Thyroid gland (tissue), 4 donors: ENCODE measurements at regions not wholly inside any gene's neighbourhood (a gene's known extent, or its start where the extent isn't known, plus 50 kb on each side); places are given as distances from the start of the nearest gene placed in this dataset.

ENCODE experiments used
- CTCF ChIP-seq, 6 experiments: fragments of 200-600 bp in 3 of 6; fragments of 450-650 bp in 3 of 6; sonication (generic) in 3 of 6; IDR thresholded peaks; one replicate each; pipeline ENCODE4 v1.5.1; 2016 to 2019; ENCODE audit warnings: antibody characterized with exemption in 6 of 6, mild to moderate bottlenecking in 2 of 6, inconsistent platforms in 1 of 6, moderate library complexity in 1 of 6
- POLR2A ChIP-seq, 2 donors: fragments of 450-650 bp; IDR thresholded peaks; one replicate each; pipeline ENCODE4 v1.6.1; 2017; ENCODE audit warnings: antibody characterized with exemption in 2 of 2, mild to moderate bottlenecking in 2 of 2, moderate library complexity in 1 of 2

DNA sequence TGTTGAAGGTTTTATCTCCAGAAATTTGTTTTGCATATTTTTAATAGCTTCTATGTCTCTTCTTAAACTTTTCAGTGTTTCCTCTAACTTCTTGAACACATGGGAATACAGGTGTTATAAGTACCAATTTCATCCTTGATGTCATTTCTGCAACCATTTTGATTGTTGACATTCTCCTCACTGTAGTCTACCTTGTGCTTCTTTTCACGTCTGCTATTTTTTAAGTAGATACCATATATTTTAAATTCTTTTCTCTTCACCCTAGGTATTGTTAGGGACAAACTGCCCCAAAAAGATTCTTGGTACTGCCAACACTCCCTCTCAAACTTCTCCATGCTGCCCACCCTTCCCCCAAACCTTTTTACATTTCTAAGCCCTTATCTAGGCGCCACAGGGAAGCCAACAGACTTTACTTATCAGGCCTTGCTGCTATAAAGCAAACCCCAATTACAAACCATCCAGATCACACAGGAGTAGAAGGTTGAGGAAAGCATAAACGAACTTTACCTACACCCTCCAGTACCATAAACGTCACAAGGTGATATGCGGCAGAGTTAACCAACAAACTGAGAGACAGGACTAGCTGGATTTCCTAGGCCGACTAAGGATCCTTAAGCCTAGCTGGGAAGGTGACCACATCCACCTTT lies 1165.3 kb downstream of the TAF11L14 start:
- no peak for TF ChIP-seq CTCF (IDR thresholded peaks at IDR 0.05)
- no peak for TF ChIP-seq POLR2A (IDR thresholded peaks at IDR 0.05)
